ENCODE measurements at regions not wholly inside any gene's neighbourhood (a gene's known extent, or its start where the extent isn't known, plus 50 kb on each side); places are given as distances from the start of the nearest gene placed in this dataset.

- TF ChIP-seq EZH2 (IDR thresholded peaks at IDR 0.05; ENCODE audit: borderline replicate concordance, low read length) (no peak), CTCF (IDR thresholded peaks at IDR 0.05; ENCODE audit: low read length) (no peak)
These were observed 716.7 kb upstream of the TMEM132C start for GRCh38 chr12:127550271-127550670.
